ENCODE measurements at regions not wholly inside any gene's neighbourhood (a gene's known extent, or its start where the extent isn't known, plus 50 kb on each side); places are given as distances from the start of the nearest gene placed in this dataset.

GRCh38 chr6:140059947-140060346, 685.5 kb upstream of the CITED2 start:
- no peak overlapping the region for H3K27ac Mint-ChIP-seq
- ChIA-PET CTCF (no interaction called here), POLR2A (no interaction called here)
- H3K36me3 Mint-ChIP-seq (ENCODE audit: low read depth) = no peaks in the 10 kb centered on the region
- no peaks in the 10 kb centered on the region for H3K4me1 Mint-ChIP-seq
- no peaks in the 10 kb centered on the region for H3K27me3 Mint-ChIP-seq
- no peak for DNase-seq
- H3K4me3 Mint-ChIP-seq = no peak overlapping the region
- no peaks in the 10 kb centered on the region for H3K9me3 Mint-ChIP-seq

- POLR2A ChIA-PET = no interaction called here
- CTCF ChIA-PET = interaction anchor here (0.7 kb wide), 1 partner anchor 14 kb away, joined by 3 read pairs; no protein-coding TSS in a partner anchor
- DNase-seq = no peak
Observed at GRCh38 chr6:140058863-140059262, 684.4 kb upstream of the CITED2 start.

GRCh38 chr6:140052736-140053729, 678.6 kb upstream of the CITED2 start:
- ChIA-PET POLR2A (no interaction called here), CTCF (interaction anchor here (1.4 kb wide), 1 partner anchor 9 kb away, joined by 5 read pairs; no protein-coding TSS in a partner anchor)
- no peaks in the 10 kb centered on the region for H3K36me3 Mint-ChIP-seq (ENCODE audit: low read depth)
- H3K9me3 Mint-ChIP-seq = no peaks in the 10 kb centered on the region
- no peak overlapping the region for H3K27ac Mint-ChIP-seq
- no peaks in the 10 kb centered on the region for H3K4me1 Mint-ChIP-seq
- peaks cover 3% of the 10 kb centered on the region for H3K27me3 Mint-ChIP-seq
- DNase-seq = no peak
- H3K4me3 Mint-ChIP-seq = no peak overlapping the region

More at GRCh38 chr6:140058863-140059262, 684.4 kb upstream of the CITED2 start:
- Mint-ChIP-seq H3K9me3 (no peaks in the 10 kb centered on the region), H3K4me3 (no peak overlapping the region), H3K27ac (no peak overlapping the region), H3K36me3 (ENCODE audit: low read depth) (no peaks in the 10 kb centered on the region), H3K4me1 (no peaks in the 10 kb centered on the region), H3K27me3 (no peaks in the 10 kb centered on the region)

GRCh38 chr6:140051521-140052512, 677.4 kb upstream of the CITED2 start:
- H3K27ac Mint-ChIP-seq = no peak overlapping the region
- peaks cover 3% of the 10 kb centered on the region for H3K27me3 Mint-ChIP-seq
- H3K4me3 Mint-ChIP-seq = no peak overlapping the region
- ChIA-PET CTCF (interaction anchor here (1.4 kb wide), 1 partner anchor 8 kb away, joined by 5 read pairs; no protein-coding TSS in a partner anchor), POLR2A (no interaction called here)
- no peaks in the 10 kb centered on the region for H3K36me3 Mint-ChIP-seq (ENCODE audit: low read depth)
- no peak for DNase-seq
- H3K9me3 Mint-ChIP-seq = no peaks in the 10 kb centered on the region
- no peaks in the 10 kb centered on the region for H3K4me1 Mint-ChIP-seq

GRCh38 chr6:140050101-140050995, 675.9 kb upstream of the CITED2 start:
- H3K36me3 Mint-ChIP-seq (ENCODE audit: low read depth) = no peaks in the 10 kb centered on the region
- ChIA-PET POLR2A (no interaction called here), CTCF (no interaction called here)
- no peak overlapping the region for H3K27ac Mint-ChIP-seq
- H3K27me3 Mint-ChIP-seq = peaks cover 3% of the 10 kb centered on the region
- H3K4me3 Mint-ChIP-seq = no peak overlapping the region
- H3K9me3 Mint-ChIP-seq = no peaks in the 10 kb centered on the region
- DNase-seq = no peak
- H3K4me1 Mint-ChIP-seq = no peaks in the 10 kb centered on the region

- Mint-ChIP-seq H3K4me1 (no peaks in the 10 kb centered on the region), H3K36me3 (ENCODE audit: low read depth) (no peaks in the 10 kb centered on the region), H3K9me3 (no peaks in the 10 kb centered on the region), H3K27me3 (peaks cover 3% of the 10 kb centered on the region), H3K4me3 (no peak overlapping the region), H3K27ac (no peak overlapping the region)
- ChIA-PET POLR2A (no interaction called here), CTCF (no interaction called here)
- no peak for DNase-seq
Observed at GRCh38 chr6:140049251-140049650, 674.8 kb upstream of the CITED2 start.

- Mint-ChIP-seq H3K36me3 (ENCODE audit: low read depth) (no peaks in the 10 kb centered on the region), H3K27ac (no peak overlapping the region), H3K9me3 (no peaks in the 10 kb centered on the region), H3K27me3 (peaks cover 3% of the 10 kb centered on the region), H3K4me1 (no peaks in the 10 kb centered on the region), H3K4me3 (no peak overlapping the region)
- CTCF ChIA-PET = no interaction called here
- DNase-seq = no peak
- POLR2A ChIA-PET = no interaction called here
Observed at GRCh38 chr6:140048202-140048790, 673.8 kb upstream of the CITED2 start.

- ChIA-PET POLR2A (no interaction called here), CTCF (interaction anchor here (0.7 kb wide), 1 partner anchor 28 kb away, joined by 5 read pairs; no protein-coding TSS in a partner anchor)
- Mint-ChIP-seq H3K9me3 (no peaks in the 10 kb centered on the region), H3K4me3 (no peak overlapping the region), H3K27ac (no peak overlapping the region), H3K36me3 (ENCODE audit: low read depth) (no peaks in the 10 kb centered on the region), H3K27me3 (peaks cover 3% of the 10 kb centered on the region), H3K4me1 (no peaks in the 10 kb centered on the region)
- DNase-seq = no peak
Observed at GRCh38 chr6:140047321-140047720, 672.9 kb upstream of the CITED2 start.

- Mint-ChIP-seq H3K36me3 (ENCODE audit: low read depth) (no peaks in the 10 kb centered on the region), H3K27ac (no peak overlapping the region), H3K9me3 (no peaks in the 10 kb centered on the region), H3K4me3 (no peak overlapping the region), H3K27me3 (peaks cover 3% of the 10 kb centered on the region), H3K4me1 (no peaks in the 10 kb centered on the region)
- no peak for DNase-seq
- ChIA-PET POLR2A (no interaction called here), CTCF (no interaction called here)
Observed at GRCh38 chr6:140046016-140046632, 671.7 kb upstream of the CITED2 start.

GRCh38 chr6:140045116-140045515, 670.7 kb upstream of the CITED2 start:
- Mint-ChIP-seq H3K4me1 (no peaks in the 10 kb centered on the region), H3K4me3 (no peak overlapping the region), H3K36me3 (ENCODE audit: low read depth) (no peaks in the 10 kb centered on the region), H3K27ac (no peak overlapping the region), H3K9me3 (no peaks in the 10 kb centered on the region), H3K27me3 (peaks cover 3% of the 10 kb centered on the region)
- DNase-seq = no peak
- CTCF ChIA-PET = no interaction called here
- POLR2A ChIA-PET = no interaction called here

- DNase-seq = no peak
- Mint-ChIP-seq H3K4me3 (no peak overlapping the region), H3K27me3 (peaks cover 3% of the 10 kb centered on the region), H3K4me1 (no peaks in the 10 kb centered on the region), H3K27ac (no peak overlapping the region), H3K36me3 (ENCODE audit: low read depth) (no peaks in the 10 kb centered on the region), H3K9me3 (no peaks in the 10 kb centered on the region)
- CTCF ChIA-PET = interaction anchor here (1.6 kb wide), 1 partner anchor 8 kb away, joined by 5 read pairs; no protein-coding TSS in a partner anchor
- POLR2A ChIA-PET = no interaction called here
Observed at GRCh38 chr6:140044626-140045025, 670.2 kb upstream of the CITED2 start.

All from activated CD4-positive, alpha-beta T cell treated with anti-CD3 and anti-CD28 coated beads, Interleukin-2, amount 10 ng/mL, durations not matched to agents 7 days and 5 days (primary cell).